ENCODE measurements at regions not wholly inside any gene's neighbourhood (a gene's known extent, or its start where the extent isn't known, plus 50 kb on each side); places are given as distances from the start of the nearest gene placed in this dataset.

DNA sequence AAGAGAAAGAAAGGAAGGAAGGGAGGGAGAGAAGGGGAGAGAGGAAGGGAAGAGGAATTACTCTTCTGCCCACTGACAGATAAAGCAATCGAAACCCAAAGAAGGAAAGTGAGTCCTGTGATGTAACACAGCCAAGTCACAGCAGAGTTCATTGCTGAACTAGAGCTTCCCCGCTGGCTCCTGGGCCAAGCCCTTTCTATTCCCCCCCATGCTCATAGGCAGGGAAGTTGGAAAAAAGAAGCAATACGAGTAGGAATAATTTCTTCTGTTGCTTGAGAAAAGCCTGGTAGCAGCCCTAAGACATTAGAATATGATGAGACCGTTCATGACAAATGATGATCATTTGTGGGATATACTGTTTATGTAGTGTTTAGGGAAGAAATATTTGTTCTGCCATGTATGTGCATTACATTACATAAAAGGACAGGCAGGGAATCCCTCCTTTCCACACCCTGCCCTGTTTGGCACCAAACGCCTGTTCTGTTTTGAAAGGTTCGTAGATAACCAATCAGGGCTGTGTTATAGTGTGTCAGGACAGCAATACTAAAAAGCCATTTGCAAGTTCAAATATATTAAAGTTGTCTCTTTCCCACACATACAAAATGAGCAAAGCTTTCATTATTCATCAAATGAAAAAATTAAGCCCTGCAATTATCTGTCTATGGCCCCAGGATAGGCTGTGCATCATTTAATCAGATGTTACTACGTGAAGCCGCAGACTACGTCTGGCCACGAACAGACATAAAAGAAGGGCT, 111.0 kb upstream of the TRPM1 start:
- no peak for TF ChIP-seq POLR2A (IDR thresholded peaks at IDR 0.05; ENCODE audit: low read depth, low read length)
- no peak for TF ChIP-seq POLR2AphosphoS5 (IDR thresholded peaks at IDR 0.05; ENCODE audit: low read depth, low read length)
- no peak for TF ChIP-seq TAF1 (IDR thresholded peaks at IDR 0.05; ENCODE audit: borderline replicate concordance, low read depth, low read length)
- FAIRE-seq (no peak), DNase-seq (ENCODE audit: insufficient read length) (no peak)

DNA sequence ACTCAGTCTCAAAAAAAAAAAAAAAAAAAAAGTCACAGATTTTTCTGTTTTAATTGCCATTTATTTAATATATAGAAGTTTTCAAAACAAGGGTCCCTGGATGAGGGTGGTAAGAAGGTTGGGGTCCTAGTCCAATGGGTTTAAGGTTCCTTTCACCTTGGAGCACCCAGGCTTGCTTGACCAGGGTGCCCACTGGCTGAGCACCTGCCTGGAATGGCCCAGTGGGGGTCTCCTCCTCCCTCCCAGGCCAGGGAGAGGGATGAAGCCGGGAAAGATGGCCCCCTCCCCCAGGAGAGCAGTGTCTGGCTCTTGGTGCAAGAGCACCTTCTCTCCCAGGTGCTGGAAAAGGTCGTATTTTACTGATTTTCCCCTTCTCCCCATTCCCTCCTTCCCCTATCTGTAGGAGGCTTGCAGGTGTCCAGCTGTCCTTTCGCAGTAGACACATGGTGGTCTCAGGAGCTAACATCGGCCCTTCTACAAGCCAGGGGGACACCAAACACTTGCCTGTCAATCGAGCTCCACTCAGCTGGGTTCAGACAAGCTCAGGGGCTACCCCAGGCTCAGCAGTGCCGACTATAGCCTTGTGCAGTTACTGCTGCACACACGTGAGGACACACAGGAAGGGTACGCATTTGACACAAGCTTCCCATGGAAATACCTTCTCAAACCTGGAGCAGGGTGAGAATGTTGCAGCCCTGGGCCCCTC, 112.3 kb upstream of the KLF13 start:
- no peak for DNase-seq (ENCODE audit: insufficient read length)
- TF ChIP-seq POLR2A (IDR thresholded peaks at IDR 0.05; ENCODE audit: low read depth, low read length) (no peak), TAF1 (IDR thresholded peaks at IDR 0.05; ENCODE audit: borderline replicate concordance, low read depth, low read length) (no peak), POLR2AphosphoS5 (IDR thresholded peaks at IDR 0.05; ENCODE audit: low read depth, low read length) (no peak)
- peak; percentile 70 for FAIRE-seq

DNA sequence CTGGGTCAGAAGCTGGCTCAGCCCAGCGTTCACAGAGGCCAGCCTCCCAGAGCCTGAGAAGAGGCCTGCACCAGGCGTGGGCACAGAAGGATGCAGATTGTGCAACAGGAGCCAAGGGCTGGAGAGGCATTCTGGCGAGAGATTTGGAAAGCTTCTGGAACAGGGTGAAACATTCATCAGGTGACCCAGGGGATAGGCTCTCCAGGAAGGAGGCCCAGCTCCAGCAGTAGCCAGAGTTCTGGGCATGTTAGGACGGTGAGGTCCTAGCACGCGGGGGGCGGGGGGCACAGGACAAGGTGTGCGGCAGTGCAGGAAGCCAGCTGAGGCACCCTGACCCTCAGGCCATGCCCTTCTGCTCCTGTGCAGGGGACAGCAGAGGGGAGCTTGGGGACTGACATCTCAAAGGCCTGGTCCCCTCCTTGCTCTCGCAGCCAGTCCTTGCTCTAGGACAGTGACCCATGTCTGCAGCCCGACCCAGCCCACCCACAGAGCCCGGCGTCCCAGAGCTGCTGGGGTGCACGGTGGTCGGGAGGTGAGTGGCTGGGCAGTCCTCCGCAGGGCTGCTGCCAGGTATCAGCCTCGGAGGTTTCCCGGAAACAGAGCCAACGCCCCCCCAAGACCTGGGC, 111.7 kb upstream of the KLF13 start:
- DNase-seq (ENCODE audit: insufficient read length), result no peak
- TF ChIP-seq POLR2AphosphoS5 (IDR thresholded peaks at IDR 0.05; ENCODE audit: low read depth, low read length) (no peak; the same call in 1 of the 2 replicates), POLR2A (IDR thresholded peaks at IDR 0.05; ENCODE audit: low read depth, low read length) (no peak), TAF1 (IDR thresholded peaks at IDR 0.05; ENCODE audit: borderline replicate concordance, low read depth, low read length) (no peak)
- peak; percentile 30 for FAIRE-seq

DNA sequence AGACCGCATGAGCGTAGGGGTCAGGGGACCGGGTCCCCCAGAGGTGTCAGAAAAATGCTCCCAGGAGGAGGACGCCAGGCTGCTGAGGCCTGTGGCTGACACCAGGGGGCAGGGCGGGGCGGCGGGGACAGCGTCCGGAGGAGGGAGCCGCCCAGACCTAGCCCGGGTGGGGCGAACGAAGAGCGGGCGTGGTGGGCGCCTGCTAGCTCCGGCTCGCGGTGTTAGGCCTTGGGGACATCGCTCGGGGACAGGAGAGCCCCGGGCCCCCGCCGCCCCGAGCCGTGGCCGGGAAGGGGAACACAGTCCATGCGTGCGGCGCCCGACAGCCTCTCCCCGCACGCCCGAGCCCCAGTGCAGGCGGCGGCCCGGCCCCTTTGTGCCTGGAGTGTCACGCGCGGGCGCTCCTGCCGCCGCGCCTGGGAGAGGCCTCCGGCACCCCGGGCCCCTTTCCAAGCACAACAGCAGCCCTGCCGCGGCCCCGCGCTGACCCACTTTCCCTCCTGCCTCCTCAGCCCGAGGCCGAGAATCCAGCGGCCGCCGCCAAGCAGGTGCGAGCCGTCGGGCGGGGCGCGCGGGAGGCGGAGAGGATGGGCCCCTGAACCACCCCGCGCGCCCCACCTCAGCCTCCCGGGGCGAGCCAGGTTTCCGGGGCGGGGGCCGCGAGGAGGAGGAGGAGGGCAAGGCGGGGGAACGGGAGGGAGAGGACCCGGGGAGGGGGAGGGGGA, 111.0 kb upstream of the KLF13 start:
- peak; percentile 86 for FAIRE-seq
- TF ChIP-seq TAF1 (IDR thresholded peaks at IDR 0.05; ENCODE audit: borderline replicate concordance, low read depth, low read length) (no peak; the same call in 1 of the 2 replicates), POLR2AphosphoS5 (IDR thresholded peaks at IDR 0.05; ENCODE audit: low read depth, low read length) (no peak), POLR2A (IDR thresholded peaks at IDR 0.05; ENCODE audit: low read depth, low read length) (peak; percentile 39; the same call in 1 of the 2 replicates)
- DNase-seq (ENCODE audit: insufficient read length), result peak; percentile 90

DNA sequence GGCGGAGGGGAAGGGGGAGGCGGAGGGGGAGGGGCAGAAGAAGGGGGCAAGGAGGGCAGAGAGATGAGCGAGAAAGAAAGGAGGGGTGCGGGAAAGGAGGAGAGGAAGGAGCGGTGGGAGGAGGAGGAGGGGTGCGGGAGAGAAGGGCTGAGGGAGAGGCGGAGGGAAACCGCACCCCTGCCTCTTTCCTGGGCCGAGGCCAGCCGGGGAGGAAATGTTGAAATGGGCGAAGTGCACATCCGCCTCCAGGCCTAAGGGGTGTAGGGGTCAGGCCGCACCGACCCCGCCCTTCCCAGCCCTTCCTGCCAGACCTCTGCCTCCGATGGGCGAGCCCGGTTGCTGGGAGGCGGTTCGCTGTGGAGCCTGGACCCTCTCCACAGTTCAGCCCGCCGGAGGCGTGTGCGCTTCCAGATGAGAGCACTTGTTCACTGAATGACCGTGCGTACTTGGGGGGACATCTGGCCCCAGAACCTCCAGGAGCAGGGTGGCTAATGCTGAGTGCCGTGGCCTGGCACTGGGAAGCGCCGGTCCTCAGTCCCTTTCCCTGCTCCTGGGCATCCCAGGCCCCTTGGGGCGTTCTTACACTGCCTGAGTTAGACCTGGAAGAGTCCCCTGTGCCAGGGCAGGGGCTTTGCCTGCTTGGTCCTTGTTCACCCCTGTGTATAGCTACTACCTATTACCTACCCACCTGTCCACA, 110.3 kb upstream of the KLF13 start:
- DNase-seq (ENCODE audit: insufficient read length), result peak; percentile 78
- TF ChIP-seq TAF1 (IDR thresholded peaks at IDR 0.05; ENCODE audit: borderline replicate concordance, low read depth, low read length) (no peak), POLR2A (IDR thresholded peaks at IDR 0.05; ENCODE audit: low read depth, low read length) (peak; percentile 66), POLR2AphosphoS5 (IDR thresholded peaks at IDR 0.05; ENCODE audit: low read depth, low read length) (peak; percentile 56; the same call in 1 of the 2 replicates)
- peak; percentile 85 for FAIRE-seq

DNA sequence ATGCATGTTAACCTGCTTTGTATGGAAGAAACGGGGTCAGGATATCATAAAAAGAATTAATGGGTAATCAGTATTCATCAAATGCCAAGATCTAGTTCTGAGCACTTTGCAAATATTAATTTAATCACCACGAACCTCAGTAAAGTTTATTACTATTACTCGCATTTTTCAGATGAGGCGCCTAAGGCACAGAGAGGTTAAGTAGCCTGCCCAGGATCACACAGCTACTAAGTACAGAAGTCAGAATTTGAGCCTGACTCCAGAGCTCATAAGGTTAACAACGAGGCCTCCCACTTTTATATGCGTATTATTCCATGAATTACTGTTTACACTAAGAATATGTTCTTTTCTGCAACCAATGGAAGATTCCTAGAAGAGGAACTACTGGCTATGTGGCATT, 109.6 kb upstream of the KLF13 start:
- DNase-seq (ENCODE audit: insufficient read length) (no peak), FAIRE-seq (no peak)
- TF ChIP-seq POLR2AphosphoS5 (IDR thresholded peaks at IDR 0.05; ENCODE audit: low read depth, low read length) (no peak), POLR2A (IDR thresholded peaks at IDR 0.05; ENCODE audit: low read depth, low read length) (no peak), TAF1 (IDR thresholded peaks at IDR 0.05; ENCODE audit: borderline replicate concordance, low read depth, low read length) (no peak)

DNA sequence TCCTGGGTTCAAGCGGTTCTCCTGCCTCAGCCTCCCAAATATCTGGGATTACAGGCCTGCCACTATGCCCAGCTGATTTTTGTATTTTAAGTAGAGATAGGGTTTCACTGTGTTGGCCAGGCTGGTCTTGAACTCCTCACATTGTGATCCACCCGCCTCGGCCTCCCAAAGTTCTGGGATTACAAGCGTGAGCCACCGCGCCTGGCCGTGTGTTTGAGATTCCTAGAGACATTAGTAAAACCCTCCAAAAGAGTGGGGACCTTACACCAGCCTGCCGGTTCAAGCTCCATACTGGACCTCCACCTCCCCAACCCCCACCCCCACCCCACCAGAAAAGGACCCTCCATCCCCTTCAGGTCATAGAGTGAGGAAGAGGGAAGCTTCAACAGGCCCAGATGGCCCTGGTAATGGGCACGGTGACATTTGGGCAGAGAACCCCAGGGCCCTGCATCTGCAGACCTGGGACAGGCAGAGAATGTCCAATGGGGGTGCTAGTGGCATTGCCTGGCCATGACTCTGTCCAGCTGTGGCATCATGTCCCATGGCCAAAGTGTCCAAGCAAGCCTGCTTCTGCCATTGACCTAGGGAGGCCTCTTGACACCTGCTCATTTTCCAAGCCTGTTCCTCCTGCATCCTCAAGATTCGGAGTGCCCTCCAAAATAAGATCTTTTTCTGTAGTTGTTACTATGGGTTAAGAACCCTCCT, 108.9 kb upstream of the KLF13 start:
- DNase-seq (ENCODE audit: insufficient read length), result no peak
- no peak for FAIRE-seq
- TF ChIP-seq TAF1 (IDR thresholded peaks at IDR 0.05; ENCODE audit: borderline replicate concordance, low read depth, low read length), result no peak
- no peak for TF ChIP-seq POLR2AphosphoS5 (IDR thresholded peaks at IDR 0.05; ENCODE audit: low read depth, low read length)
- no peak for TF ChIP-seq POLR2A (IDR thresholded peaks at IDR 0.05; ENCODE audit: low read depth, low read length)

DNA sequence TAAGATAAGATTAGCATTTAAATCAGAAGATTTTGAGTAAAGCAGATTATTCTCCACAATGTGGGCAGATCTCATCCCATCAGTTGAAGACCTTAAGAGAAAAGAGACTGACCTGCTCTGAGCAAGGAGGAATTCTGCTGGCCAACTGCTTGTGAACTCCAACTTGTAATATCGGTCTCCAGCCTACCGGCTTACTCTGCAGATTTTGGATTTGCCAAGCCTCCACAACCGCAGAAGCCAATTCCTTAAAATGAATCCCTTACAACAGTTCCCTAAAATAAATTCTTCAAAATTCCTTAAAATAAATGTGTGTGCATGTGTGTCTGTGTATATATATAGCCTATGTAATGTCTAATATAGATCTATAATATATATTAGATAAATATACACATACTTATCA, 107.4 kb upstream of the KLF13 start:
- FAIRE-seq (no peak), DNase-seq (ENCODE audit: insufficient read length) (no peak)
- TF ChIP-seq POLR2A (IDR thresholded peaks at IDR 0.05; ENCODE audit: low read depth, low read length) (no peak), TAF1 (IDR thresholded peaks at IDR 0.05; ENCODE audit: borderline replicate concordance, low read depth, low read length) (no peak), POLR2AphosphoS5 (IDR thresholded peaks at IDR 0.05; ENCODE audit: low read depth, low read length) (no peak)

DNA sequence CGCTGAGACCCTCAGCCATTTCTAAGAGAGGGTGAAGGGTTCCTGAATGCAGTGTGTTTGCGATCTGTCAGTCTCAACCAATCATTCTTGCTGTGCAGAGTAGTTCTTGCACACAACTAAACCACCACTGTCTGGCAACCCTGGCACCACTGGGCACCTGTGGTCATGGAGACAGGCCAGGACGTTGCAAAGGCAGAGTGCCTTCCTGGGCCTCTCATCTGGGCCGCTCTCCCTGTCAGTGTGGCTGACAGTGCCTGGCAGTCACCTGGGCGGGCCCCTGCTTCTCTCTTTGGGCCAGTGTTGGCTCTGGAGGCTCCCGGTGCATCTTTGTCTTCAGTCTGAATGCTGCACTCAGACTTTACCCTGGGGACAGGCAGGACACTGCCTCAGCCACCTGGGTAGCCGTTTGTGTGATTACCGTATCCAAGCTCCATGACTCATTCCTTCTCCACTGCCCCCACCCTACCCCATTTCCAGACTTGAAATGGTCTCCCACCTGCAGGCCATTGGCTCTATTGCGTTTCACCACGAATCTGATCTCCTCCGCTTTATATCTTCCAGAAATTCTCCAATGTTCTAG, 104.6 kb upstream of the KLF13 start:
- no peak for TF ChIP-seq POLR2AphosphoS5 (IDR thresholded peaks at IDR 0.05; ENCODE audit: low read depth, low read length)
- no peak for TF ChIP-seq TAF1 (IDR thresholded peaks at IDR 0.05; ENCODE audit: borderline replicate concordance, low read depth, low read length)
- no peak for TF ChIP-seq POLR2A (IDR thresholded peaks at IDR 0.05; ENCODE audit: low read depth, low read length)
- FAIRE-seq (no peak), DNase-seq (ENCODE audit: insufficient read length) (no peak)
